GM20000 (cell line): ENCODE measurements at regions not wholly inside any gene's neighbourhood (a gene's known extent, or its start where the extent isn't known, plus 50 kb on each side); places are given as distances from the start of the nearest gene placed in this dataset.
A peak's percentile ranks its signal among the peaks of the same experiment; 100 is the strongest.
"Not testable (repeated sequence)": the region's sequence is repeated elsewhere in the genome, so short reads cannot be mapped to it uniquely, and the experiment has no call there.

ENCODE experiments used
- DNase-seq: peaks from one replicate; pipeline ENCODE4 v3.0.0; 2012; ENCODE audit warnings: low spot score
- TF ChIP-seq, protein P1 (sequence below): IDR thresholded peaks from 2 replicates; pipeline ENCODE4 v1.5.1; 2012; ENCODE audit warnings: mild to moderate bottlenecking, control low read depth; ENCODE audit errors: extremely low read depth, missing control alignments

DNA sequence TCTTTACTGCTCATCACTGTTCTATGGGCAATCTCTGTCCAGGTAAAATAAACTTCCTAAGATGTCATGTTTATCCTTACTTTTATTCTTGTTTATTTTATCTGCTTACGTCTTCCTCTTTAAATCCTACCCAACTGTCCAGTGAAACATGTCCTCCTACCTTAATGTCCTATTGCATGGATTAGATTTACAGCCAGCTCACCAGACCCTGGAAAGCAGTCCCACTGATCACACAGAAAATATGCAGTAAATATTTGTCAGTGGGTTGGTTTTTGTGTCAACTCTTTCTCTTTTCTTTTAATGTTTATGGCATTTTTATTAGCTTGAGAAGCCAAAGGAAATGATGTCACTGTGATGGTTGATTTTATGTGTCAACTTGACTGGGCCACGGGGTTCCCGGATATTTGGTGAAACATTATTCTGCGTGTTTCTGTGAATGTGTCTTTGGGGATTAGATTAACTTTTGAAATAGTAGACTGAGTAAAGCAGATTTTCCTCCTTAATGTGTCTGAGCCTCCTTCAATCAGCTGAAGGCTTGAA lies 258.3 kb downstream of the SRGAP2C start:
- TF ChIP-seq, protein P1, sequence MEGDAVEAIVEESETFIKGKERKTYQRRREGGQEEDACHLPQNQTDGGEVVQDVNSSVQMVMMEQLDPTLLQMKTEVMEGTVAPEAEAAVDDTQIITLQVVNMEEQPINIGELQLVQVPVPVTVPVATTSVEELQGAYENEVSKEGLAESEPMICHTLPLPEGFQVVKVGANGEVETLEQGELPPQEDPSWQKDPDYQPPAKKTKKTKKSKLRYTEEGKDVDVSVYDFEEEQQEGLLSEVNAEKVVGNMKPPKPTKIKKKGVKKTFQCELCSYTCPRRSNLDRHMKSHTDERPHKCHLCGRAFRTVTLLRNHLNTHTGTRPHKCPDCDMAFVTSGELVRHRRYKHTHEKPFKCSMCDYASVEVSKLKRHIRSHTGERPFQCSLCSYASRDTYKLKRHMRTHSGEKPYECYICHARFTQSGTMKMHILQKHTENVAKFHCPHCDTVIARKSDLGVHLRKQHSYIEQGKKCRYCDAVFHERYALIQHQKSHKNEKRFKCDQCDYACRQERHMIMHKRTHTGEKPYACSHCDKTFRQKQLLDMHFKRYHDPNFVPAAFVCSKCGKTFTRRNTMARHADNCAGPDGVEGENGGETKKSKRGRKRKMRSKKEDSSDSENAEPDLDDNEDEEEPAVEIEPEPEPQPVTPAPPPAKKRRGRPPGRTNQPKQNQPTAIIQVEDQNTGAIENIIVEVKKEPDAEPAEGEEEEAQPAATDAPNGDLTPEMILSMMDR: no peak
- DNase-seq: no peak

GRCh38 chr1:121444096-121444495 lies 259.3 kb downstream of the SRGAP2C start:
- no peak for DNase-seq
- TF ChIP-seq, protein P1: no peak

- DNase-seq: no peak
- TF ChIP-seq, protein P1: no peak
Measured at GRCh38 chr1:121445679-121446078, 260.9 kb downstream of the SRGAP2C start.

- not testable (repeated sequence) for DNase-seq
Measured at GRCh38 chr1:121447280-121447923, 262.6 kb downstream of the SRGAP2C start.

GRCh38 chr1:121448064-121448463 lies 263.3 kb downstream of the SRGAP2C start:
- not testable (repeated sequence) for DNase-seq

DNA sequence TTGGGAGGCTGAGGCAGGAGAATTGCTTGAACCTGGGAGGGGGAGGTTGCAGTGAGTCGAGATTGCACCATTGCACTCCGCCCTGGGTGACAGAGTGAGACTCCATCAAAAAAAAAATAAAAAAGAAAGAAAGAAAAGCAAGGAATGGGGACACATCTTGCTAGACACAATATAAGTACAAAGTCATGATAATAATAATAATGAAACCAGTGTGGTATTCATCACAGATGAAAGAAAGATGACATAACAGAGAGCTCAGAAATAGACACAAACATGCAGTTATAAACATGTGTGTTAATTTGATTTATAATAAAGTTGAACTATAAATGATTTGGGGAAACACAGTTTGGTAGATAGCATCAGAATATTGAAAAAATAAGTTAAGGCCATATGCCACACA lies 264.1 kb downstream of the SRGAP2C start:
- TF ChIP-seq, protein P1: no peak
- DNase-seq: no peak

- TF ChIP-seq, protein P1: no peak
- DNase-seq: no peak
Measured at GRCh38 chr1:121452484-121452883, 267.7 kb downstream of the SRGAP2C start.

GRCh38 chr1:121458291-121459048 lies 273.7 kb downstream of the SRGAP2C start:
- DNase-seq: peak; percentile 13
- TF ChIP-seq, protein P1: no peak
